ENCODE measurements at regions not wholly inside any gene's neighbourhood (a gene's known extent, or its start where the extent isn't known, plus 50 kb on each side); places are given as distances from the start of the nearest gene placed in this dataset.

- H3K36me3 ChIP-seq (ENCODE audit: control insufficient read depth, insufficient read depth, low read length), result no peaks in the 10 kb centered on the region
- no peaks in the 10 kb centered on the region for H3K9me3 ChIP-seq (ENCODE audit: control insufficient read depth, low read depth, low read length)
- peaks cover 2% of the 10 kb centered on the region for H3K27me3 ChIP-seq (ENCODE audit: control insufficient read depth, insufficient read depth, low read length)
- no peak for DNase-seq
- no peaks in the 10 kb centered on the region for H3K4me1 ChIP-seq (ENCODE audit: control insufficient read depth, insufficient read depth, low read length)
- H3K27ac ChIP-seq (ENCODE audit: low read length), result no peak overlapping the region
- no peak overlapping the region for H3K4me3 ChIP-seq (ENCODE audit: low read length)
Observed at GRCh38 chr13:72506706-72507105, 220.7 kb downstream of the MZT1 start.

GRCh38 chr13:72505376-72505775 lies 222.1 kb downstream of the MZT1 start:
- Histone ChIP-seq H3K36me3 (ENCODE audit: control insufficient read depth, insufficient read depth, low read length) (no peaks in the 10 kb centered on the region), H3K27me3 (ENCODE audit: control insufficient read depth, insufficient read depth, low read length) (peaks cover 2% of the 10 kb centered on the region), H3K4me3 (ENCODE audit: low read length) (no peak overlapping the region), H3K4me1 (ENCODE audit: control insufficient read depth, insufficient read depth, low read length) (no peaks in the 10 kb centered on the region), H3K9me3 (ENCODE audit: control insufficient read depth, low read depth, low read length) (no peaks in the 10 kb centered on the region), H3K27ac (ENCODE audit: low read length) (no peak overlapping the region)
- DNase-seq, result no peak

DNA sequence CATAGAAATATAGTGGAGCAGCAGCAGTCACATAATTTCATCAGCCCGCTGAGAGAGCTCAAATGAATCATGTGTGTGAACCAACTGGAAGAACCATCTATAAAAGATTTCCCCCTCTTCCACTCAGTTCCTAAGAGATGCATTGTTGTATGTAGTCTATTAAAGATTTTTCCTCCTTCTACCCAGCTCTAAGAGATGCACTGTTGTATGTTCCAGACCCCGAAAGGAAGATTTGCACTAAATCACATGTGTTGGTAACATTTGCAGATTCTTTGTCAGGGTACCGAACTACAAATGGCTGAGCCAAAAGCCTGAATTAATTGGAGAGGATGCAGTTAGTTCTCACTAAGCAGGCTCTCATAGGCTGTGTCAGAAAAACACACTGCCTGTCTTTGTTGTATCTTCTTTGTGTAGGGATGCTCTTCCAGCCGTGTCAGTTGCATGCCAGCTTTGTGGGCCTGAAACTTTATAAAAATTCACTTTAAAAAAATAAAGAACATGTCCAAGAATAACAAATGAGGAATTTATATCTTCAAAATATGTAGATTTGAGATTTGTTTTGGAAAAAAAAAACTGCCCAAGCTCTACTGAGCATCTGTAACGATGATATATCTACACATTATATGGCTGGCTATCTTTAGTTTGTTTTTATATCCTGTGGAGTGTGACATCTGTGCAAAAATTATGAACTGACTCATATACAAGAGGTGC lies 223.1 kb downstream of the MZT1 start:
- no peaks in the 10 kb centered on the region for H3K4me1 ChIP-seq (ENCODE audit: control insufficient read depth, insufficient read depth, low read length)
- peaks cover 2% of the 10 kb centered on the region for H3K27me3 ChIP-seq (ENCODE audit: control insufficient read depth, insufficient read depth, low read length)
- no peaks in the 10 kb centered on the region for H3K36me3 ChIP-seq (ENCODE audit: control insufficient read depth, insufficient read depth, low read length)
- H3K27ac ChIP-seq (ENCODE audit: low read length), result no peak overlapping the region
- no CpG with 5 or more reads among the region's 5 CpGs for WGBS (ENCODE audit: insufficient coverage, low lambda C conversion rate)
- no peaks in the 10 kb centered on the region for H3K9me3 ChIP-seq (ENCODE audit: control insufficient read depth, low read depth, low read length)
- no peak for DNase-seq
- H3K4me3 ChIP-seq (ENCODE audit: low read length), result no peak overlapping the region

DNA sequence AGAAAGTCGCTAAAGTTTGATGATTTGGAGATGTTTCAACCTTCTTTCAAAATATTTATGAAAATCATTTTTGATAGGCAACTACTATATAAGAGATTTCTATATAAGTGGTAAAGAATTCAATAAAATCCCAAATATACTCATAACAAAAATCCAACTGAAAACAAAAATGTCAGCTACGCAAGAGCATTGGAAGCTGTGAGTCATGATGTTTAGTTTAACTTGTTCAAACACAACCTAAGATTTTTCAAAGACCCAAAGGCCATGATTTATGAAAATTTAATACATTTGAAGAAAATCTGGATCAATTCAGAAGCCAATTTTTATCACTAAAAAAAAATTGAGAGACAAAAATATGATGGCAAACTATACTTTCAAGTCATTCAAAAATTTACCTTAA lies 226.6 kb downstream of the MZT1 start:
- no peak overlapping the region for H3K4me3 ChIP-seq (ENCODE audit: low read length)

DNA sequence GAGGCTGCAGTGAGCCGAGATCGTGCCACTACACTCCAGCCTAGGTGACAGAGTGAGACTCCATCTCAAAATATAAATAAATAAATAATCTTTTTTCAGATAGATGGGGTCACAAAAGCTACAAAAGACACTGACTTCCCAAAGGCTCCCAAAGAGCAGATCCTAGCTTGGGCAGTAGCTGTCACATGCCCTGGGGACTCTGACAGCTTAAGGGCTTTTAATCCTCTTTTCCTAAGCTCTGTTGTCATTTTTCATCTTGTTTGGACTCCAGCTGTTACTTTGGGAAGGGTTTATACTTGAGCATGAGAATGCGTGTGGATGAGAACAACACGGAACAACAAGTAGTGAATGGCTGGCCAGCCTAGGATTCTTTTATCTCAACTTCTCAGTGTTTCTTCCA lies 231.7 kb downstream of the MZT1 start:
- Histone ChIP-seq H3K4me3 (ENCODE audit: low read length) (no peak overlapping the region), H3K9me3 (ENCODE audit: control insufficient read depth, low read depth, low read length) (no peaks in the 10 kb centered on the region), H3K27ac (ENCODE audit: low read length) (no peak overlapping the region), H3K27me3 (ENCODE audit: control insufficient read depth, insufficient read depth, low read length) (no peaks in the 10 kb centered on the region), H3K4me1 (ENCODE audit: control insufficient read depth, insufficient read depth, low read length) (no peaks in the 10 kb centered on the region), H3K36me3 (ENCODE audit: control insufficient read depth, insufficient read depth, low read length) (no peaks in the 10 kb centered on the region)
- no peak for DNase-seq
- WGBS (ENCODE audit: insufficient coverage, low lambda C conversion rate), result no CpG with 5 or more reads among the region's 4 CpGs

More for the DNA sequence above, 226.6 kb downstream of the MZT1 start:
- DNase-seq, result no peak
- H3K27ac ChIP-seq (ENCODE audit: low read length), result no peak overlapping the region
- no peaks in the 10 kb centered on the region for H3K9me3 ChIP-seq (ENCODE audit: control insufficient read depth, low read depth, low read length)
- no peaks in the 10 kb centered on the region for H3K27me3 ChIP-seq (ENCODE audit: control insufficient read depth, insufficient read depth, low read length)
- H3K4me1 ChIP-seq (ENCODE audit: control insufficient read depth, insufficient read depth, low read length), result no peaks in the 10 kb centered on the region
- no peaks in the 10 kb centered on the region for H3K36me3 ChIP-seq (ENCODE audit: control insufficient read depth, insufficient read depth, low read length)
- 100% methylated on average over 2 of the region's 2 CpGs for WGBS (ENCODE audit: insufficient coverage, low lambda C conversion rate)

GRCh38 chr13:72489751-72490150 lies 237.7 kb downstream of the MZT1 start:
- H3K9me3 ChIP-seq (ENCODE audit: control insufficient read depth, low read depth, low read length), result no peaks in the 10 kb centered on the region
- no peaks in the 10 kb centered on the region for H3K36me3 ChIP-seq (ENCODE audit: control insufficient read depth, insufficient read depth, low read length)
- no peaks in the 10 kb centered on the region for H3K4me1 ChIP-seq (ENCODE audit: control insufficient read depth, insufficient read depth, low read length)
- WGBS (ENCODE audit: insufficient coverage, low lambda C conversion rate), result 80% methylated on average over 1 of the region's 4 CpGs
- no peak overlapping the region for H3K27ac ChIP-seq (ENCODE audit: low read length)
- H3K27me3 ChIP-seq (ENCODE audit: control insufficient read depth, insufficient read depth, low read length), result no peaks in the 10 kb centered on the region
- H3K4me3 ChIP-seq (ENCODE audit: low read length), result no peak overlapping the region
- no peak for DNase-seq

DNA sequence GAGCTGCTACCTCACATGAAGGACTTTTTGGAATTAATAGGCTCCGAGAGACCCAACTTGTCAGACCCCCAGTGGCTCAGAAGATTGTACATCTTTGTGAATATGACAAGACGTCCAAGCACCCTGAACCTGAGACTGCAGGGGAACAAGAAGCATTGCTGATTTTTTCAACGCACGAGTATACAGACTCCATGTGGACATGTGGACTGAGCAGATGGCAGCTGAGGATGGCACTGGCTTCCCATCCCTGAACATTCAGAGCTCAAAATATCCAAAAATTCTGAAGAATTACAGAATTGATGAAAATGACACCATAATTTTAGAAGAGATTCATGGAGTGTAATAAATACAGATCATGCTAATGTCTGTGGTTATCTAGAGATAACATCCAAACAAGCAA lies 254.1 kb downstream of the MZT1 start:
- Histone ChIP-seq H3K4me3 (ENCODE audit: low read length) (no peak overlapping the region), H3K27me3 (ENCODE audit: control insufficient read depth, insufficient read depth, low read length) (no peaks in the 10 kb centered on the region), H3K27ac (ENCODE audit: low read length) (no peak overlapping the region), H3K9me3 (ENCODE audit: control insufficient read depth, low read depth, low read length) (no peaks in the 10 kb centered on the region), H3K4me1 (ENCODE audit: control insufficient read depth, insufficient read depth, low read length) (no peaks in the 10 kb centered on the region), H3K36me3 (ENCODE audit: control insufficient read depth, insufficient read depth, low read length) (no peaks in the 10 kb centered on the region)
- no peak for DNase-seq
- no CpG with 5 or more reads among the region's 4 CpGs for WGBS (ENCODE audit: insufficient coverage, low lambda C conversion rate)

DNA sequence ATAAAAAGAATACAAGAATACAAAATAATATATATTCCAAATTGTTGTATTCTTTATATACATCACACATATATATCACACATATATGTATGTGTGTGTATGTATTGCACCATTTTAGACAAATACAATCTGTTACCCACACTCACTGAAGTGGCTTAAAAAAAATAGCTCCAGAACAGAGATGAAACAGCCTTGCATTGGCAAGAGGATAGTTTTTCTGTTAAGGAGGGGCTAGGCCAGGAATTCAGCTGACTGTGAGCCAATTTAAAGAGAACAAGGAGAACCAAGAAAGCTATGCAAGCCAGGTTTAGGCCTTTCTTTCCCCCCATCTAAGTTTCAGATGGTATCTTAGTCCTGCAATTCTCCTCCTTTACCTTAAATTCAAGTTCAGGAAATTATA lies 257.5 kb downstream of the MZT1 start:
- no peaks in the 10 kb centered on the region for H3K4me1 ChIP-seq (ENCODE audit: control insufficient read depth, insufficient read depth, low read length)
- DNase-seq, result no peak
- no peaks in the 10 kb centered on the region for H3K9me3 ChIP-seq (ENCODE audit: control insufficient read depth, low read depth, low read length)
- no peak overlapping the region for H3K27ac ChIP-seq (ENCODE audit: low read length)
- H3K27me3 ChIP-seq (ENCODE audit: control insufficient read depth, insufficient read depth, low read length), result no peaks in the 10 kb centered on the region
- H3K36me3 ChIP-seq (ENCODE audit: control insufficient read depth, insufficient read depth, low read length), result no peaks in the 10 kb centered on the region
- no peak overlapping the region for H3K4me3 ChIP-seq (ENCODE audit: low read length)

GRCh38 chr13:72463561-72463960 lies 263.9 kb downstream of the MZT1 start:
- Histone ChIP-seq H3K4me1 (ENCODE audit: control insufficient read depth, insufficient read depth, low read length) (no peaks in the 10 kb centered on the region), H3K36me3 (ENCODE audit: control insufficient read depth, insufficient read depth, low read length) (no peaks in the 10 kb centered on the region), H3K27me3 (ENCODE audit: control insufficient read depth, insufficient read depth, low read length) (no peaks in the 10 kb centered on the region), H3K9me3 (ENCODE audit: control insufficient read depth, low read depth, low read length) (no peaks in the 10 kb centered on the region), H3K27ac (ENCODE audit: low read length) (no peak overlapping the region), H3K4me3 (ENCODE audit: low read length) (no peak overlapping the region)
- WGBS (ENCODE audit: insufficient coverage, low lambda C conversion rate), result 17% methylated on average over 1 of the region's 7 CpGs
- DNase-seq, result no peak

- DNase-seq, result no peak
- no peaks in the 10 kb centered on the region for H3K27me3 ChIP-seq (ENCODE audit: control insufficient read depth, insufficient read depth, low read length)
- H3K4me1 ChIP-seq (ENCODE audit: control insufficient read depth, insufficient read depth, low read length), result no peaks in the 10 kb centered on the region
- no peaks in the 10 kb centered on the region for H3K9me3 ChIP-seq (ENCODE audit: control insufficient read depth, low read depth, low read length)
- H3K27ac ChIP-seq (ENCODE audit: low read length), result no peak overlapping the region
- H3K4me3 ChIP-seq (ENCODE audit: low read length), result no peak overlapping the region
- no peaks in the 10 kb centered on the region for H3K36me3 ChIP-seq (ENCODE audit: control insufficient read depth, insufficient read depth, low read length)
Observed at GRCh38 chr13:72462726-72463125, 264.7 kb downstream of the MZT1 start.

DNA sequence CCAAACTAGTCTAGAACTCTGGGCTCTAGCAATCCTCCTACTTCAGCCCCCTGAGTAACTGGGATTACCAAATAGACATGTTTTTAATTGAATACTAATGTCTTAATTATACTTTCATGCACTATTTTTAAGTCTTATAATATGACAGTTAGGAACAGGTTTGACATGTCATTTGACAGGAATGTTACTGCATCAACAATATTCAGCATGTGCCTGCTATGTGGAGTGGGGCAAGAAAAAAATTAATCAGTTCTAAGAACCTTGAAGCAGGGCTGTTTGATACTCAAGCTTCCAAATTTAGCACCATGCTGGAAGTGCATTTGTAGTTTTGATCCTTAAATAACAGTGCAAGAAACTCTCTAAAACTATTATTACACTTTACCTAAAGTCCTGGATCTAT lies 265.3 kb downstream of the MZT1 start:
- no peak for DNase-seq
- Histone ChIP-seq H3K27me3 (ENCODE audit: control insufficient read depth, insufficient read depth, low read length) (no peaks in the 10 kb centered on the region), H3K9me3 (ENCODE audit: control insufficient read depth, low read depth, low read length) (no peaks in the 10 kb centered on the region), H3K4me3 (ENCODE audit: low read length) (no peak overlapping the region), H3K36me3 (ENCODE audit: control insufficient read depth, insufficient read depth, low read length) (no peaks in the 10 kb centered on the region), H3K27ac (ENCODE audit: low read length) (no peak overlapping the region), H3K4me1 (ENCODE audit: control insufficient read depth, insufficient read depth, low read length) (no peaks in the 10 kb centered on the region)

Measured in large intestine (tissue), 3 donors.